Mesothelial cell of epicardium (in vitro differentiated cells): ENCODE measurements at regions not wholly inside any gene's neighbourhood (a gene's known extent, or its start where the extent isn't known, plus 50 kb on each side); places are given as distances from the start of the nearest gene placed in this dataset.

Source experiments
- DNase-seq, 2 experiments: peaks; one replicate each; pipeline ENCODE4 v3.0.0; 2021; ENCODE audit warnings: low spot score in 2 of 2; ENCODE audit not compliant: unreplicated experiment in 2 of 2
- H3K27ac Mint-ChIP-seq: 2 replicates; pipeline ENCODE4 v1.8.0; 2021; ENCODE audit warnings: mixed read lengths
- H3K27me3 Mint-ChIP-seq: 2 replicates; pipeline ENCODE4 v1.8.0; 2021; ENCODE audit warnings: low read depth, mixed read lengths
- H3K36me3 Mint-ChIP-seq: 2 replicates; pipeline ENCODE4 v1.8.0; 2021; ENCODE audit warnings: mixed read lengths
- H3K4me1 Mint-ChIP-seq: 2 replicates; pipeline ENCODE4 v1.8.0; 2021; ENCODE audit warnings: mixed read lengths
- H3K4me3 Mint-ChIP-seq: 2 replicates; pipeline ENCODE4 v1.8.0; 2021; ENCODE audit warnings: mild to moderate bottlenecking, moderate library complexity, mixed read lengths
- H3K9me3 Mint-ChIP-seq: 2 replicates; pipeline ENCODE4 v1.8.0; 2021; ENCODE audit warnings: mixed read lengths
- CTCF ChIP-seq: fragments of 200-600 bp; sonication (generic); IDR thresholded peaks from one replicate; pipeline ENCODE4 v1.5.0; 2021; ENCODE audit warnings: antibody characterized with exemption; ENCODE audit not compliant: unreplicated experiment

DNA sequence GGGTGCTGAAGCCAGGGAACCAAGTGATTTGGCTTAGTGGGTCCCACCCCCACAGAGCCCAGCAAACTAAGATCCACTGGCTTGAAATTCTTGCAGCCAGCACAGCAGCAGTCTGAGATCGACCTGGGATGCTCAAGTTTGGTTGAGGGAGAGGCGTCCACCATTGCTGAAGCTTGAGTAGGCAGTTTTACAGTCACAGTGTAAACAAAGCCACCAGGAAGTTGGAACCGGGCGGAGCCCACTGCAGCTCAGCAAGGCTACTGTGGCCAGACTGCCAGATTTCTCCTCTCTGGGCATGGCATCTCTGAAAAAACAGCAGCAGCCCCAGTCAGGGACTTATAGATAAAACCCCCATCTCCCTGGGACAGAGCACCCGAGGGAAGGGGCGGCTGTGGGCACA is 424.1 kb upstream of the TENM4 start:
- no peak for DNase-seq
- Mint-ChIP-seq H3K27me3 (peaks cover 39% of the 10 kb centered on the region), H3K36me3 (no peaks in the 10 kb centered on the region), H3K4me3 (no peak overlapping the region), H3K9me3 (peaks cover 15% of the 10 kb centered on the region), H3K27ac (no peak overlapping the region), H3K4me1 (no peaks in the 10 kb centered on the region)
- no peak for TF ChIP-seq CTCF

DNA sequence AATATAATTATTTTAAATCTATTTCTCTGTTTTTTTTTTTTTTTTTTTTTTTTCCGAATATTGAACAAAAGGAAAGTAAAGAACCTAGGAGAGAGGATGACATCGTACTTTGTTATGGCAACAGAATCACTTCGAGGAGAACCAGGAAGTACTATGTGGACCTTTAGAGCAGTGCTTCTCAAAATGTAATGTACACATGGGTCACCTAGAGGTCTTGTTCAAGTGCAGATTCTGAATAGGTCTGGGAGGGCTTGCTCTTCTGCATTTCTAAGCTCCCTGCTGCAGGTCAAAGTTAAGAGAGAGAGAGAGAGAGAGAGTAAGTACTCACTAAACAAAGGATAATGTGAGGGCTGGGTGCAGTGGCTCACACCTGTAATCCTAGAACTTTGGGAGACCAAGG is 419.5 kb upstream of the TENM4 start:
- no peak for DNase-seq
- no peaks in the 10 kb centered on the region for H3K36me3 Mint-ChIP-seq

DNA sequence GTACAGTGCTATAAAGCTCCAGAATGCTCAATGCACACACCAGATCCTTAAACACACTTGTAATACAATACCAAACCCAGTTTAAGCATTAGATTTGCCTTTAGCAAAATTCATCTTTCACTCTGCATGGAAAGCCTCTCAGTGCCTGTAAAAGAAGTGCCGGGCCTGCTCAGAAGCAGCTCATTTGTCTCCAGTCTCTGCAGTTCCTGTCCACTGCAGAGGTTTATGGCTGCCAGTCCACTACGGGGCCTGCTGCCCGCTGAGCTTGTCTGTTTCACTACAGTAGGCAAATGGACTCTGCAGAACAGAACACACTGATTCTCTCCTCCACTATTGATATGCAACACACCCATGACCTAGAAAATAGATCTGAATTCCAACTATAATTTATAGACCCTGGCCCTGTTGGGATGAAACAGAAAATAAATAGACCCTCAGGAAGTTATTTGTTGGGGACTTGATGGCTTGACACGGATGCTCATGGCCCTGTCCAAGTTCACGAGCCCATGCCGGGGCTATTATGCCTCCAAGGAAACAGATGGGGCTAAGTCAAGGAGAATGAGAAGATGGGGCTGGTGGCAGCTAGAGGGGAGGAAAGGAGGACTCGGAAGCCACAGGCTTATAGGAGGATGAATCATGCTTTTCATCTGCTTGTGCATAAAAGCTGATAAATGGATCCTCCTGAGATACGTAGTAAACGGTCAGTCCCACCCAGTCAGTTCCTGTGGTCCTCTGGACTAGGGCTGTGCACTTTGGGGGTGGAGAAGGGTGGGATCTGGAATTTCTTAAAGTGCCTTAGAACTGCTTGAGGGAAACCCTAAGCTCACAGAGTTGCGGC is 416.8 kb upstream of the TENM4 start:
- no peak for DNase-seq
- Mint-ChIP-seq H3K27ac (no peak overlapping the region), H3K9me3 (no peaks in the 10 kb centered on the region), H3K27me3 (peaks cover 21% of the 10 kb centered on the region), H3K36me3 (no peaks in the 10 kb centered on the region), H3K4me1 (peaks cover 3% of the 10 kb centered on the region), H3K4me3 (no peak overlapping the region)
- no peak for TF ChIP-seq CTCF

More for the DNA sequence above, 419.5 kb upstream of the TENM4 start:
- TF ChIP-seq CTCF = no peak
- no peak overlapping the region for H3K4me3 Mint-ChIP-seq
- peaks cover 35% of the 10 kb centered on the region for H3K27me3 Mint-ChIP-seq
- peaks cover 3% of the 10 kb centered on the region for H3K4me1 Mint-ChIP-seq
- H3K27ac Mint-ChIP-seq = no peak overlapping the region
- peaks cover 3% of the 10 kb centered on the region for H3K9me3 Mint-ChIP-seq

DNA sequence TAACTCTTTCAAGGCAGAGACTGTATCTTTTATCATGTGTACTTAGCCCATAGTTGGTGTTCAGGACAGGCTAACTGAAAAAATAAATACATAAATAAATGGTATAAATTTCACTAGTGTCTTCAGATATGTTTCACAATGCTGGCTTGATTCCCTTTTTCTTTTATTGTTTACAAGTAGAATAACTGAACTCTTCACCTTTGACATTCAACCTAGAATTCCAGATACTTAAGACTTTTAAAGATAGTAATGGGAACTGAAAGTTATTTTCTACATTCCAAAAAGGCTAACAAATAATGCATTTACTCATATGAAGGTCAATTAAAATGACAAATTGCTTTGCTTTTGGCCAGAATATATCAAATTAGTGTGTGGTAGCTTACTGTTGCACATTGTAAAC is 411.3 kb upstream of the TENM4 start:
- no peak for DNase-seq
- Mint-ChIP-seq H3K4me1 (peaks cover 3% of the 10 kb centered on the region), H3K4me3 (no peak overlapping the region), H3K27ac (no peak overlapping the region), H3K27me3 (peaks cover 19% of the 10 kb centered on the region), H3K36me3 (no peaks in the 10 kb centered on the region), H3K9me3 (peaks cover 7% of the 10 kb centered on the region)
- TF ChIP-seq CTCF = no peak

DNA sequence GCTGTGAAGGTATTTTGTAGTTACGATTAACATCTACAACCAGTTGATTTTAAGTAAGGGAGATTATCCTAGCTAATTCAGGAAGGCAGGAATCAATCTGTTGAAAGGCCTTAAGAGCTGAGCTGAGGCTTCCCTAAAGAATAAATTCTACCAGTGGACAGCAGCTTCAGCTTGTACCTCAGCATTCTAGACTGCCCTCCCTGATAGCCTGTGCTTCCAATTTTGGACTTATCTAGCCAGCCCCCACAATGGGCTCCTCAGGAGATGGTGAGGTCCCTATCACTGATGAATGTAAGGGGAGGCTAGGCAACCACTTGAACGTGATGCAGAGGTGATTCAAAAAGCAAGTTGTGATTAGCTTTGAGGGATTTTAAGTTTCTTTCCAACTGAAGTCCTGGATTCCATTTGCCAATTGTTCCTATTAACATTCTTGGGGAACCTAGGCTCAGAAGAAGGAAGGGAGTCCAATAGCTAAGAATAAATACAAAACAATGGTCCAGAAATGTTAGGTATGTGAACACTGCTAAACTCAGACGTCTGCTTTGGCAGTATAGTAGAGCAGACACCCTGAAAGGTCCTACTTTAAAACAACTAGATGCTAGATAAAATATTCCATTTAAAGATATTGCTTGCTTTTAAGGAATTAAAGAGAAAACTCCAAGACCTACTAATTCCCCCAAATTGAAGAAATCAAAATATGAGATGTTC is 404.3 kb upstream of the TENM4 start:
- Mint-ChIP-seq H3K36me3 (no peaks in the 10 kb centered on the region), H3K27ac (no peak overlapping the region), H3K27me3 (peaks cover 25% of the 10 kb centered on the region), H3K4me1 (no peaks in the 10 kb centered on the region), H3K4me3 (no peak overlapping the region), H3K9me3 (peaks cover 10% of the 10 kb centered on the region)
- no peak for DNase-seq
- TF ChIP-seq CTCF = no peak
